ENCODE measurements at regions not wholly inside any gene's neighbourhood (a gene's known extent, or its start where the extent isn't known, plus 50 kb on each side); places are given as distances from the start of the nearest gene placed in this dataset.

DNA sequence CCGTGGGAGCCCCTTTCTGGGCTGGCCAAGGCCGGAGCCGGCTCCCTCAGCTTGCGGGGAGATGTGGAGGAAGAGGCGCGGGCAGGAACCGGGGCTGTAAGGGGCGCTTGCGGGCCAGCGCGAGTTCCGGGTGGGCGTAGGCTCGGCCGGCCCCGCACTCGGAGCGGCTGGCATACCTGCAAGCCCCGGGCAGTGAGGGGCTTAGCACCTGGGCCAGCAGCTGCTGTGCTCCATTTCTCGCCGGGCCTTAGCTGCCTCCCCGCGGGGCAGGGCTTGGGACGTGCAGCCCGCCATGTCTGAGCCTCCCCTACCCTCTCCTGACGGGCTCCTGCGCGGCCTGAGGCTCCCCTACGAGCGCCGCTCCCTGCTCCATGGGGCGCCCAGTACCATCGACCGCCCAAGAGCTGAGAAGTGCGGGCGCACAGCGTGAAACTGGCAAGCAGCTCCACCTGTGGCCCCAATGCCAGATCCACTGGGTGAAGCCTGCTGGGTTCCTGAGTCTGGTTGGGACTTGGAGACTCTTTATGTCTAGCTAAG lies 82.8 kb upstream of the E2F3 start:
- peak overlapping the region; percentile 87 for H3K4me3 Mint-ChIP-seq
- H3K9me3 Mint-ChIP-seq (ENCODE audit: insufficient read depth): peaks cover 7% of the 10 kb centered on the region
- Histone ChIP-seq H3K79me2 (ENCODE audit: control insufficient read depth, insufficient read depth, low read length) (no peaks in the 10 kb centered on the region), H3K4me1 (ENCODE audit: control insufficient read depth in 2 of 2, insufficient read depth in 2 of 2, low read length in 2 of 2) (peaks cover 7 to 14% of the 10 kb centered on the region in 2 donors), H3K4me3 (ENCODE audit: control extremely low read depth in 1 of 5, extremely low read depth in 1 of 5, insufficient read depth in 1 of 5, low read depth in 2 of 5, low read length in 4 of 5) (peak overlapping the region in 1 of 5 experiments; percentile 63), H3K36me3 (replicated peaks in 1 of 2; ENCODE audit: control extremely low read depth in 1 of 2, control insufficient read depth in 1 of 2, extremely low read depth in 1 of 2, insufficient read depth in 2 of 2, low read length in 1 of 2) (no peaks in the 10 kb centered on the region), H3K9me3 (ENCODE audit: control extremely low read depth in 1 of 3, control insufficient read depth in 2 of 3, insufficient read depth in 1 of 3, low read length in 2 of 3) (peaks cover 0 to 24% (median 0%) of the 10 kb centered on the region in 3 donors), H2AFZ (ENCODE audit: insufficient read depth, low read depth, low read length, poor library complexity, severe bottlenecking) (no peak overlapping the region), H3K9ac (ENCODE audit: low read length) (no peak overlapping the region), H3K27ac (ENCODE audit: low read length in 2 of 2) (peak overlapping the region in 1 of 2 donors; percentile 96), H3K4me2 (replicated peaks; ENCODE audit: low read depth, low read length, poor library complexity, severe bottlenecking) (no peak overlapping the region), H4K20me1 (ENCODE audit: control insufficient read depth, insufficient read depth, low read length, poor library complexity, severe bottlenecking) (no peaks in the 10 kb centered on the region), H3K27me3 (replicated peaks in 1 of 4; ENCODE audit: control extremely low read depth in 1 of 4, control insufficient read depth in 3 of 4, insufficient read depth in 4 of 4, low read length in 3 of 4) (no peaks in the 10 kb centered on the region)
- peaks cover 16% of the 10 kb centered on the region for H3K4me1 Mint-ChIP-seq
- DNase-seq (peak; percentile 17), ATAC-seq (ENCODE audit: low read depth) (no peak)
- H3K27ac Mint-ChIP-seq: peak overlapping the region; percentile 95
- TF ChIP-seq EZH2 (IDR thresholded peaks at IDR 0.05; ENCODE audit: borderline replicate concordance, insufficient read depth, low read depth, low read length, poor library complexity, severe bottlenecking): no peak
- TF ChIP-seq CTCF (IDR thresholded peaks at IDR 0.05): no peak
- peaks cover 6% of the 10 kb centered on the region for H3K27me3 Mint-ChIP-seq
- ChIA-PET POLR2A (interaction anchor here (0.6 to 1.8 kb wide), 3 partner anchors 84 to 1446 kb away, joined by 3 to 11 read pairs (median 4); no protein-coding TSS in a partner anchor), CTCF (interaction anchor here (1.2 to 1.7 kb wide), 5 partner anchors 11 to 216 kb away, joined by 3 to 12 read pairs (median 6); partner anchors contain the start of gene CDKAL1)
- intact Hi-C loops (cut with micrococcal nuclease): no loop called here
- over 99% methylated on average over 37 of the region's 37 CpGs for WGBS (ENCODE audit: insufficient coverage)

All from B cell (primary cell).